HepG2 (cell line): ENCODE measurements at regions not wholly inside any gene's neighbourhood (a gene's known extent, or its start where the extent isn't known, plus 50 kb on each side); places are given as distances from the start of the nearest gene placed in this dataset.

Experiments
- CBX1 ChIP-seq: IDR thresholded peaks from one replicate; pipeline ENCODE4 v1.6.1; 2016; ENCODE audit warnings: antibody characterized with exemption, low read depth
- CBX2 ChIP-seq, 2 experiments: fragments of 200-600 bp in 1 of 2; sonication (generic); formaldehyde crosslinking in 1 of 2; IDR thresholded peaks; 2 replicates each; pipeline versions ENCODE4 v1.7.0 to v1.8.1; 2018 to 2022; ENCODE audit warnings: low read depth in 2 of 2, low read length in 1 of 2, mild to moderate bottlenecking in 1 of 2, missing genetic modification reagents in 1 of 2
- GABPA ChIP-seq, 2 experiments: IDR thresholded peaks; 2 replicates each; pipeline ENCODE4 v1.6.1; 2011 to 2016; ENCODE audit warnings: low read depth in 2 of 2, low read length in 1 of 2, missing biosample characterization in 1 of 2, missing genetic modification characterization in 1 of 2
- ISX ChIP-seq: sonication (generic); formaldehyde crosslinking; conservative IDR thresholded peaks from 2 replicates; pipeline ENCODE4 v1.5.0; 2020; ENCODE audit warnings: missing genetic modification reagents
- KAT2B ChIP-seq: fragments of 150-350 bp; IDR thresholded peaks from 2 replicates; pipeline ENCODE4 v1.6.1; 2014; ENCODE audit warnings: low read depth, low read length, borderline replicate concordance
- NFKB2 ChIP-seq: sonication (generic); formaldehyde crosslinking; IDR thresholded peaks from 2 replicates; pipeline ENCODE4 v1.4.0; 2020; ENCODE audit warnings: missing genetic modification reagents, borderline replicate concordance
- ZFAT ChIP-seq: sonication (generic); formaldehyde crosslinking; conservative IDR thresholded peaks from 2 replicates; pipeline ENCODE4 v1.8.1; 2023; ENCODE audit warnings: missing genetic modification reagents, inconsistent platforms
- ZMYM3 ChIP-seq: sonication (generic); formaldehyde crosslinking; IDR thresholded peaks from 2 replicates; pipeline ENCODE4 v1.5.1; 2020; ENCODE audit warnings: mild to moderate bottlenecking, missing genetic modification reagents
- ZNF329 ChIP-seq: sonication (generic); formaldehyde crosslinking; IDR thresholded peaks from 2 replicates; pipeline ENCODE4 v1.9.0; 2021; ENCODE audit warnings: low read depth, mild to moderate bottlenecking, missing genetic modification reagents
- ZNF382 ChIP-seq: sonication (generic); formaldehyde crosslinking; IDR thresholded peaks from 2 replicates; pipeline ENCODE4 v1.5.0; 2020; ENCODE audit warnings: missing genetic modification reagents, mild to moderate bottlenecking, borderline replicate concordance
- TF ChIP-seq, protein P1 (sequence below): sonication (generic); formaldehyde crosslinking; IDR thresholded peaks from 2 replicates; pipeline ENCODE4 v1.4.0; 2020; ENCODE audit warnings: mild to moderate bottlenecking, missing genetic modification reagents, borderline replicate concordance
- TF ChIP-seq, protein P2 (sequence below): sonication (generic); formaldehyde crosslinking; IDR thresholded peaks from 2 replicates; pipeline ENCODE4 v1.5.0; 2020; ENCODE audit warnings: missing genetic modification reagents
- TF ChIP-seq, protein P3 (sequence below): sonication (generic); formaldehyde crosslinking; conservative IDR thresholded peaks from 2 replicates; pipeline ENCODE4 v1.5.0; 2020; ENCODE audit warnings: missing genetic modification reagents
- TF ChIP-seq, protein P4 (sequence below): sonication (generic); formaldehyde crosslinking; IDR thresholded peaks from 2 replicates; pipeline ENCODE4 v1.8.0; 2022; ENCODE audit warnings: mild to moderate bottlenecking, missing genetic modification reagents
- TF ChIP-seq, protein P5 (sequence below): IDR thresholded peaks from 2 replicates; pipeline ENCODE4 v1.6.1; 2016
- TF ChIP-seq, protein P6 (sequence below): sonication (generic); formaldehyde crosslinking; IDR thresholded peaks from 2 replicates; pipeline ENCODE4 v1.4.0; 2020; ENCODE audit warnings: low read depth, mild to moderate bottlenecking, missing genetic modification reagents
- TF ChIP-seq, protein P7 (sequence below): sonication (generic); formaldehyde crosslinking; IDR thresholded peaks from 2 replicates; pipeline ENCODE4 v1.5.0; 2020; ENCODE audit warnings: missing genetic modification reagents, mild to moderate bottlenecking, borderline replicate concordance

DNA sequence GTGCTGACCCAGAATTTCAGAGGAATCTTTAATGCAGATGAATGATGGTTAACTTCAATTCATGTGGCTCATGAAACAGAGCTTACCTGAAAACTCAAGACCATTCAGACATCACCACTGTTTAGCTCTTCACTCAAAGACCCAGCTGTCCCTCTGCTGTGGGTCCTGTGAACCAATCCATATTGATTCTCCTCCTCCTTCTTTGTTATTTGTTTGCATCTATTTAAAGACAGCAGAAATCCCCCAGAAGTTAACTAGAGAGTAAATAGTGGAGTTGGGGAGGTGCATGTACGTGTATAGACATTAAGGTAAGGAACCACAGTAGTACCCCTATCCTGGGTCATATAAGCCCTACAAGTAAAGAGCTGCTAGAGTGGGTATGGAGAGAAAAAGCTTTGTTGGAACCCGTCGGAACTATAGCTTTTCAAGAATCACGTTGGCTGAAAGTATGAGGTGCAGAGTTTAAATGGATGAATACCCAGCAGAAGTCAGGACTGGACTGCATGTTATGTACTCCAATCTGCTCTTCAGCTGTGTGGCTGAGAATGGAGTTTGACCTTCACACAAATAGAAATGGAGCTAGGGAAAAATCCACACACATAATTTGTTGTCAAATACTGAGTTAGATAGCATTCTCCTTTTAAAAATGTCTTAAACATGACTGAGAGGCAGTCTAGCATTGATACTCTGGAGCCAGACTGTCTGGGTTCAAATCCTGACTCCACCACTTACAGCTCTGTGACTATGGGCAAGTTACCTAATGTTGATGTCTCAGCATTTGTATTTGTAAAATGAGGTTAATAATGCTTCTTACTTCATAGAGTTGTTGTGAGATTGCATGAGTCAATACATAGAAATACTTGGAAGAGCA is 81.7 kb upstream of the HK2 start (continued):
- TF ChIP-seq ZMYM3 (CRISPR knock-in tag), result peak; percentile 84; the same call in 1 of the 2 replicates
- TF ChIP-seq, protein P1, sequence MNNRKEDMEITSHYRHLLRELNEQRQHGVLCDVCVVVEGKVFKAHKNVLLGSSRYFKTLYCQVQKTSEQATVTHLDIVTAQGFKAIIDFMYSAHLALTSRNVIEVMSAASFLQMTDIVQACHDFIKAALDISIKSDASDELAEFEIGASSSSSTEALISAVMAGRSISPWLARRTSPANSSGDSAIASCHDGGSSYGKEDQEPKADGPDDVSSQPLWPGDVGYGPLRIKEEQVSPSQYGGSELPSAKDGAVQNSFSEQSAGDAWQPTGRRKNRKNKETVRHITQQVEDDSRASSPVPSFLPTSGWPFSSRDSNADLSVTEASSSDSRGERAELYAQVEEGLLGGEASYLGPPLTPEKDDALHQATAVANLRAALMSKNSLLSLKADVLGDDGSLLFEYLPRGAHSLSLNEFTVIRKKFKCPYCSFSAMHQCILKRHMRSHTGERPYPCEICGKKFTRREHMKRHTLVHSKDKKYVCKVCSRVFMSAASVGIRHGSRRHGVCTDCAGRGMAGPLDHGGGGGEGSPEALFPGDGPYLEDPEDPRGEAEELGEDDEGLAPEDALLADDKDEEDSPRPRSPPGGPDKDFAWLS (CRISPR knock-in tag), result no peak
- TF ChIP-seq, protein P2, sequence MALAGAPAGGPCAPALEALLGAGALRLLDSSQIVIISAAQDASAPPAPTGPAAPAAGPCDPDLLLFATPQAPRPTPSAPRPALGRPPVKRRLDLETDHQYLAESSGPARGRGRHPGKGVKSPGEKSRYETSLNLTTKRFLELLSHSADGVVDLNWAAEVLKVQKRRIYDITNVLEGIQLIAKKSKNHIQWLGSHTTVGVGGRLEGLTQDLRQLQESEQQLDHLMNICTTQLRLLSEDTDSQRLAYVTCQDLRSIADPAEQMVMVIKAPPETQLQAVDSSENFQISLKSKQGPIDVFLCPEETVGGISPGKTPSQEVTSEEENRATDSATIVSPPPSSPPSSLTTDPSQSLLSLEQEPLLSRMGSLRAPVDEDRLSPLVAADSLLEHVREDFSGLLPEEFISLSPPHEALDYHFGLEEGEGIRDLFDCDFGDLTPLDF (CRISPR knock-in tag), result no peak
- TF ChIP-seq, protein P3, sequence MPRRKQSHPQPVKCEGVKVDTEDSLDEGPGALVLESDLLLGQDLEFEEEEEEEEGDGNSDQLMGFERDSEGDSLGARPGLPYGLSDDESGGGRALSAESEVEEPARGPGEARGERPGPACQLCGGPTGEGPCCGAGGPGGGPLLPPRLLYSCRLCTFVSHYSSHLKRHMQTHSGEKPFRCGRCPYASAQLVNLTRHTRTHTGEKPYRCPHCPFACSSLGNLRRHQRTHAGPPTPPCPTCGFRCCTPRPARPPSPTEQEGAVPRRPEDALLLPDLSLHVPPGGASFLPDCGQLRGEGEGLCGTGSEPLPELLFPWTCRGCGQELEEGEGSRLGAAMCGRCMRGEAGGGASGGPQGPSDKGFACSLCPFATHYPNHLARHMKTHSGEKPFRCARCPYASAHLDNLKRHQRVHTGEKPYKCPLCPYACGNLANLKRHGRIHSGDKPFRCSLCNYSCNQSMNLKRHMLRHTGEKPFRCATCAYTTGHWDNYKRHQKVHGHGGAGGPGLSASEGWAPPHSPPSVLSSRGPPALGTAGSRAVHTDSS (CRISPR knock-in tag), result no peak
- TF ChIP-seq NFKB2, result no peak
- no peak for TF ChIP-seq CBX2 (IDR thresholded peaks at IDR 0.05; ENCODE audit: low read depth, low read length)
- no peak for TF ChIP-seq CBX2 (CRISPR knock-in tag; IDR thresholded peaks at IDR 0.05; ENCODE audit: low read depth)
- no peak for TF ChIP-seq ZFAT
- TF ChIP-seq, protein P4, sequence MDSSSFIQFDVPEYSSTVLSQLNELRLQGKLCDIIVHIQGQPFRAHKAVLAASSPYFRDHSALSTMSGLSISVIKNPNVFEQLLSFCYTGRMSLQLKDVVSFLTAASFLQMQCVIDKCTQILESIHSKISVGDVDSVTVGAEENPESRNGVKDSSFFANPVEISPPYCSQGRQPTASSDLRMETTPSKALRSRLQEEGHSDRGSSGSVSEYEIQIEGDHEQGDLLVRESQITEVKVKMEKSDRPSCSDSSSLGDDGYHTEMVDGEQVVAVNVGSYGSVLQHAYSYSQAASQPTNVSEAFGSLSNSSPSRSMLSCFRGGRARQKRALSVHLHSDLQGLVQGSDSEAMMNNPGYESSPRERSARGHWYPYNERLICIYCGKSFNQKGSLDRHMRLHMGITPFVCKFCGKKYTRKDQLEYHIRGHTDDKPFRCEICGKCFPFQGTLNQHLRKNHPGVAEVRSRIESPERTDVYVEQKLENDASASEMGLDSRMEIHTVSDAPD, result no peak
- no peak for TF ChIP-seq ZNF329 (CRISPR knock-in tag)
- no peak for TF ChIP-seq CBX1
- TF ChIP-seq, protein P5, sequence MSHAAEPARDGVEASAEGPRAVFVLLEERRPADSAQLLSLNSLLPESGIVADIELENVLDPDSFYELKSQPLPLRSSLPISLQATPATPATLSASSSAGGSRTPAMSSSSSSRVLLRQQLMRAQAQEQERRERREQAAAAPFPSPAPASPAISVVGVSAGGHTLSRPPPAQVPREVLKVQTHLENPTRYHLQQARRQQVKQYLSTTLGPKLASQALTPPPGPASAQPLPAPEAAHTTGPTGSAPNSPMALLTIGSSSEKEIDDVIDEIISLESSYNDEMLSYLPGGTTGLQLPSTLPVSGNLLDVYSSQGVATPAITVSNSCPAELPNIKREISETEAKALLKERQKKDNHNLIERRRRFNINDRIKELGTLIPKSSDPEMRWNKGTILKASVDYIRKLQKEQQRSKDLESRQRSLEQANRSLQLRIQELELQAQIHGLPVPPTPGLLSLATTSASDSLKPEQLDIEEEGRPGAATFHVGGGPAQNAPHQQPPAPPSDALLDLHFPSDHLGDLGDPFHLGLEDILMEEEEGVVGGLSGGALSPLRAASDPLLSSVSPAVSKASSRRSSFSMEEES, result peak; percentile 40; the same call in 1 of the 2 replicates
- no peak for TF ChIP-seq GABPA (IDR thresholded peaks at IDR 0.05; ENCODE audit: low read depth, low read length)
- no peak for TF ChIP-seq GABPA (CRISPR knock-in tag; IDR thresholded peaks at IDR 0.05; ENCODE audit: low read depth)
- TF ChIP-seq ZNF382, result no peak
- TF ChIP-seq KAT2B, result no peak
- TF ChIP-seq, protein P6, sequence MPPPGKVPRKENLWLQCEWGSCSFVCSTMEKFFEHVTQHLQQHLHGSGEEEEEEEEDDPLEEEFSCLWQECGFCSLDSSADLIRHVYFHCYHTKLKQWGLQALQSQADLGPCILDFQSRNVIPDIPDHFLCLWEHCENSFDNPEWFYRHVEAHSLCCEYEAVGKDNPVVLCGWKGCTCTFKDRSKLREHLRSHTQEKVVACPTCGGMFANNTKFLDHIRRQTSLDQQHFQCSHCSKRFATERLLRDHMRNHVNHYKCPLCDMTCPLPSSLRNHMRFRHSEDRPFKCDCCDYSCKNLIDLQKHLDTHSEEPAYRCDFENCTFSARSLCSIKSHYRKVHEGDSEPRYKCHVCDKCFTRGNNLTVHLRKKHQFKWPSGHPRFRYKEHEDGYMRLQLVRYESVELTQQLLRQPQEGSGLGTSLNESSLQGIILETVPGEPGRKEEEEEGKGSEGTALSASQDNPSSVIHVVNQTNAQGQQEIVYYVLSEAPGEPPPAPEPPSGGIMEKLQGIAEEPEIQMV (CRISPR knock-in tag), result no peak
- no peak for TF ChIP-seq ISX
- TF ChIP-seq, protein P7, sequence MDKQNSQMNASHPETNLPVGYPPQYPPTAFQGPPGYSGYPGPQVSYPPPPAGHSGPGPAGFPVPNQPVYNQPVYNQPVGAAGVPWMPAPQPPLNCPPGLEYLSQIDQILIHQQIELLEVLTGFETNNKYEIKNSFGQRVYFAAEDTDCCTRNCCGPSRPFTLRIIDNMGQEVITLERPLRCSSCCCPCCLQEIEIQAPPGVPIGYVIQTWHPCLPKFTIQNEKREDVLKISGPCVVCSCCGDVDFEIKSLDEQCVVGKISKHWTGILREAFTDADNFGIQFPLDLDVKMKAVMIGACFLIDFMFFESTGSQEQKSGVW (CRISPR knock-in tag), result no peak
